ENCODE measurements at regions not wholly inside any gene's neighbourhood (a gene's known extent, or its start where the extent isn't known, plus 50 kb on each side); places are given as distances from the start of the nearest gene placed in this dataset.

GRCh38 chr21:28230559-28230958, 762.1 kb downstream of the LTN1 start:
- in situ Hi-C loops (cut with MboI; ENCODE audit: low sequenced_read_pairs, unreplicated experiment): no loop called here
- no peak for DNase-seq (ENCODE audit: low spot score)
- TF ChIP-seq CTCF (IDR thresholded peaks at IDR 0.05; ENCODE audit: borderline replicate concordance, control extremely low read depth, extremely low read depth, insufficient read depth, missing control alignments): no peak

DNA sequence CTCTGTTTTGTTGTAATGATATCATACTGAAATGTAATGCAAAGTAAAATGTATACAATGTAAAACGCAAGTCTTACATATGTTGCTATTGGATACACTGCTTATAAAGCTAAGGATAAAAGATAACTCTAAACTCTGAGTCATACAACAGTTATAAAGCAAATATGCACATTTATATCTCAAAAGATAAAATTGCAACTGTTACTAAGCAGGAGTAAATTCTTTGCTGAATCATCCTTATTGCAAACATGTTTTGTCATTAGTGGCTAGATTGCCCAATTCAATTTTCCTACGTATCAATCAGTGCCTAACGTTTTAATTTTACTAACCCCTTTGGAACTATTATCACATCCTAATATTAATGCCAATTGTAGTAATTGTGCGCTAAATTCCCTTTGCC, 762.9 kb downstream of the LTN1 start:
- DNase-seq (ENCODE audit: low spot score): no peak

GRCh38 chr21:28228636-28228995, 764.1 kb downstream of the LTN1 start:
- TF ChIP-seq CTCF (IDR thresholded peaks at IDR 0.05; ENCODE audit: borderline replicate concordance, control extremely low read depth, extremely low read depth, insufficient read depth, missing control alignments): no peak
- DNase-seq (ENCODE audit: low spot score): no peak
- in situ Hi-C loops (cut with MboI; ENCODE audit: low sequenced_read_pairs, unreplicated experiment): no loop called here

More for the DNA sequence above, 762.9 kb downstream of the LTN1 start:
- in situ Hi-C loops (cut with MboI; ENCODE audit: low sequenced_read_pairs, unreplicated experiment): no loop called here
- TF ChIP-seq CTCF (IDR thresholded peaks at IDR 0.05; ENCODE audit: borderline replicate concordance, control extremely low read depth, extremely low read depth, insufficient read depth, missing control alignments): no peak

DNA sequence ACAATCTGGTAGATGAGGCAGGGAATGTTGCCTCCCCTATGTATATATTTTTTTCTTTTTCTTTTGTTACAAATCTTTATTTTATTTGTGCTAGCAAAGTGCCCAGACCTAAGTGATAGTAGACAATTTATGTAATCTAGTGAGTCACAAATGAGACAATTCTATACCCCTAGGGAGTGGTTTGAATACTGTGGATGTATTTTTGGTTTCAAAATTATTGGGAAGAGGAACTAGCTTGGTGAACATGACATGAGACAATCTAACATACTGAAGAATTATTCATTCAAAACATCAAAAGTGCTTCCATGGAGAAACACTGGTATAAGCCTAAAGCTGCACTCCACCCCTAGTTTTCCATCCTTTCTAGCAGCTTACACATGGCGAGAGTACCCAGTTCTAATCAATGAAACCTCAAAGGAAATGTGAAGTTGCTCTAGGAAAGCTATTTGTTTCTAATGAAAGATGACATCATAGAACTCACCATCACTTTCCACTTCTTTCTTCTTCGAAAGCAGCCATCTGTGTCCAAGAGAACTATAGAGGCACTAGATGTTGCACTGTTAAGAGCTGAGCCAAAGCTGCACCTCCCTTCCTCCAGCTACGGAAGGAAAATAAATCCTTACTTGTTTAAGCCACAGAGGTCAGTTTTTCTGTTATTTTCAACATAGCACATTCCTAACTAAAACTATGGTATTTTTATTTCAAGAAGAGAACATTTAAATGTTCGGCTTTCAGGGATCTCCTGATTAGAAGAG, 764.6 kb downstream of the LTN1 start:
- DNase-seq (ENCODE audit: low spot score): no peak
- TF ChIP-seq CTCF (IDR thresholded peaks at IDR 0.05; ENCODE audit: borderline replicate concordance, control extremely low read depth, extremely low read depth, insufficient read depth, missing control alignments): no peak
- in situ Hi-C loops (cut with MboI; ENCODE audit: low sequenced_read_pairs, unreplicated experiment): no loop called here

- in situ Hi-C loops (cut with MboI; ENCODE audit: low sequenced_read_pairs, unreplicated experiment): no loop called here
- TF ChIP-seq CTCF (IDR thresholded peaks at IDR 0.05; ENCODE audit: borderline replicate concordance, control extremely low read depth, extremely low read depth, insufficient read depth, missing control alignments): no peak
- no peak for DNase-seq (ENCODE audit: low spot score)
These were observed 766.1 kb downstream of the LTN1 start for GRCh38 chr21:28226563-28226962.

DNA sequence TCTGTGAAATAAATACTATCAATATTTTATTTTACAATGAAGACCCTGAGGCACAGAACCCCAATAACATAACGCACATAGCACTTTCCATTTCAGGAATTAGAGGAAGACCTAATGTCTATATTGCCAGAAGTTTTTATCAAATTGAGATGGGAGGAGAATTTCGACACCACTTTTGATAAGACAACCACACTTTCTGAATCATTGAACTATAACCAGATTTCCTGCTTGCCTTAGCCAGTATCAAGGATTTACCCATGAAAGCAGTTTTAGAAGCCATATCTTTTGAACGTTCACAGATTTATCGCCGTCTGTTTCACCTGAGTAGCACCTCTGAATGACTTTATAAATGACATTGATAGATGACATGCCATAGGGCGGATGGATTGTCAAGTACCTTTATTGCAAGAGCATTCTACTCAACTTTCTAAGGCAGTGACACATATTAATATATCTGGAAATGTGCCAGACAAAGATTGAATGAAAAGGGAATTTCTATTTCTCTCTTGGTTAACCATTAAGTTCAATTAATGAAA, 768.4 kb downstream of the LTN1 start:
- in situ Hi-C loops (cut with MboI; ENCODE audit: low sequenced_read_pairs, unreplicated experiment): no loop called here
- no peak for TF ChIP-seq CTCF (IDR thresholded peaks at IDR 0.05; ENCODE audit: borderline replicate concordance, control extremely low read depth, extremely low read depth, insufficient read depth, missing control alignments)

More for the DNA sequence above, 768.4 kb downstream of the LTN1 start:
- no peak for DNase-seq (ENCODE audit: low spot score)
